ENCODE measurements at regions not wholly inside any gene's neighbourhood (a gene's known extent, or its start where the extent isn't known, plus 50 kb on each side); places are given as distances from the start of the nearest gene placed in this dataset.

DNA sequence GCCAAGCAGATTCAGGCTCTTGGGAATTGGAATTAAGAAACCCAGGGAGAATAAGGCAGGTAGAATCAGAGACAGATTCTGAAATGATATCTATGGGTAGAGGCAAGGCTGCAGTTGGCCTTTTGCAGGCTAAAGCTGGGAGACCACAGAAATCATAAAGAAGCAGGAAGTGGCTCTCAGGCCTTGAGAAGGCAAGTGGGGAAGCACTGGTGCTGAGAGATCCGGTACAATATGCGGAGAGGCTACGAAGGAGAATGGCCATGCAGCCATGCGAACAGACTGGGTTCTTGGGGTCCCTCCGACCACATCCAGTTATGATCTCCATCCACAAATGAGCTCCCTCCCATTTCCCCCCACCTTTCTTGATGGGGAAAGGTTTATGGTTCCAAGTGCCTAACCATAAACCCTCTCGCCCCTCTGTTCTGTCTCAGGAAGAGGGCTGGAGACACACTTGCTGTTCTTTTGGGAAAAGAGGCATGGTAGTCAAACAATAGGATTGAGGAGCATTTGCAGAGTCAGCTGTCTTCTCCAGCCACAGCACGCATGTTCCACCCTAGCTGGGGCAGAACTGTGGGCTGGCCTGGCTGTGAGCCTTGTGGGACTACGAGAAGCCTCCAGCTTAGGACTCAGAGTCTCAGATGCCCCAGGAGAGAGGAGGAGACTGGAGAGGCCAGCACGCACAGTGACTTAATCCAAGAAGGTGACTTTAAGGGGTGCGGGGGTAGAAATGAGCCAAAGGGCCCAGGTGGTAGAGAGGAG, 99.6 kb downstream of the RPLP1 start:
- Mint-ChIP-seq H3K9me3 (peaks cover 28% of the 10 kb centered on the region), H3K36me3 (ENCODE audit: low read depth) (no peaks in the 10 kb centered on the region), H3K27ac (no peak overlapping the region), H3K4me1 (peaks cover 32% of the 10 kb centered on the region), H3K27me3 (ENCODE audit: insufficient read depth) (peaks cover 84% of the 10 kb centered on the region), H3K4me3 (no peak overlapping the region)
- 91 to 95% methylated on average over 7 to 10 of the region's 10 CpGs for WGBS, 2 experiments (ENCODE audit: insufficient coverage in 1 of 2, insufficient read length in 1 of 2)
- TF ChIP-seq, protein P1, sequence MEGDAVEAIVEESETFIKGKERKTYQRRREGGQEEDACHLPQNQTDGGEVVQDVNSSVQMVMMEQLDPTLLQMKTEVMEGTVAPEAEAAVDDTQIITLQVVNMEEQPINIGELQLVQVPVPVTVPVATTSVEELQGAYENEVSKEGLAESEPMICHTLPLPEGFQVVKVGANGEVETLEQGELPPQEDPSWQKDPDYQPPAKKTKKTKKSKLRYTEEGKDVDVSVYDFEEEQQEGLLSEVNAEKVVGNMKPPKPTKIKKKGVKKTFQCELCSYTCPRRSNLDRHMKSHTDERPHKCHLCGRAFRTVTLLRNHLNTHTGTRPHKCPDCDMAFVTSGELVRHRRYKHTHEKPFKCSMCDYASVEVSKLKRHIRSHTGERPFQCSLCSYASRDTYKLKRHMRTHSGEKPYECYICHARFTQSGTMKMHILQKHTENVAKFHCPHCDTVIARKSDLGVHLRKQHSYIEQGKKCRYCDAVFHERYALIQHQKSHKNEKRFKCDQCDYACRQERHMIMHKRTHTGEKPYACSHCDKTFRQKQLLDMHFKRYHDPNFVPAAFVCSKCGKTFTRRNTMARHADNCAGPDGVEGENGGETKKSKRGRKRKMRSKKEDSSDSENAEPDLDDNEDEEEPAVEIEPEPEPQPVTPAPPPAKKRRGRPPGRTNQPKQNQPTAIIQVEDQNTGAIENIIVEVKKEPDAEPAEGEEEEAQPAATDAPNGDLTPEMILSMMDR (conservative IDR thresholded peaks at IDR 0.05), result no peak
- Histone ChIP-seq H3K4me1 (ENCODE audit: control insufficient read depth, insufficient read depth, low read length) (peaks cover 16% of the 10 kb centered on the region), H3K9me3 (ENCODE audit: control insufficient read depth, low read length) (peaks cover 31% of the 10 kb centered on the region), H3K36me3 (ENCODE audit: control insufficient read depth, insufficient read depth, low read length) (no peaks in the 10 kb centered on the region), H3K27me3 (ENCODE audit: control insufficient read depth, insufficient read depth, low read length, poor library complexity, severe bottlenecking) (peaks cover 81% of the 10 kb centered on the region), H3K9ac (ENCODE audit: extremely low read depth, low read length, poor library complexity, severe bottlenecking) (no peak overlapping the region), H3K27ac (ENCODE audit: low read depth, low read length) (no peak overlapping the region), H3K4me3 (ENCODE audit: low read length) (peak overlapping the region; percentile 12)
- no peak for DNase-seq

DNA sequence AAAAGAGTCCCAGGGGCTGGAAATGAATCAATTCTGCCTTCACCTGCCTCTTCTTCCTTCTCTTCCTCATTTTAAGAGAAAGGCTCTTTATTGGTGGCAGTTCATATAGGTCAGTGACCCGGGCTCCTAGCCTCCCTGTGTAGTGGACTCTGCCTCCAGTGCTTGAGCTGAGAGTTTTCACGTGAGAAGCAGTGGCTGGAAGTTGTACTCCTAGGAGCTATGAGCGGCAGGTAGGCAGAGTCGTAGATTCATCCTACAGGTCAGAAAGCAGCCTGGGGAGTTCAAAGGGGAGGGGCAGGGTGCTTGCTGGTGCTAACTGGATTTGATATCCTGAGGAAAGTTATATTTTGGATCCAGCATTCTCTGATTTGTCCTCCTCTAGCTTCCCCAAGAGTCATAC, 101.1 kb downstream of the RPLP1 start:
- Histone ChIP-seq H3K27me3 (ENCODE audit: control insufficient read depth, insufficient read depth, low read length, poor library complexity, severe bottlenecking) (peaks cover 81% of the 10 kb centered on the region), H3K4me1 (ENCODE audit: control insufficient read depth, insufficient read depth, low read length) (peaks cover 19% of the 10 kb centered on the region), H3K9ac (ENCODE audit: extremely low read depth, low read length, poor library complexity, severe bottlenecking) (no peak overlapping the region), H3K27ac (ENCODE audit: low read depth, low read length) (no peak overlapping the region), H3K36me3 (ENCODE audit: control insufficient read depth, insufficient read depth, low read length) (no peaks in the 10 kb centered on the region), H3K9me3 (ENCODE audit: control insufficient read depth, low read length) (peaks cover 31% of the 10 kb centered on the region), H3K4me3 (ENCODE audit: low read length) (no peak overlapping the region)
- no peaks in the 10 kb centered on the region for H3K36me3 Mint-ChIP-seq (ENCODE audit: low read depth)
- H3K27ac Mint-ChIP-seq, result no peak overlapping the region
- peaks cover 46% of the 10 kb centered on the region for H3K4me1 Mint-ChIP-seq
- 80 to 89% methylated on average over 1 to 4 of the region's 4 CpGs for WGBS, 2 experiments (ENCODE audit: insufficient coverage in 1 of 2, insufficient read length in 1 of 2)
- H3K9me3 Mint-ChIP-seq, result peaks cover 28% of the 10 kb centered on the region
- TF ChIP-seq, protein P1 (conservative IDR thresholded peaks at IDR 0.05), result no peak
- peaks cover 84% of the 10 kb centered on the region for H3K27me3 Mint-ChIP-seq (ENCODE audit: insufficient read depth)
- no peak overlapping the region for H3K4me3 Mint-ChIP-seq
- DNase-seq, result no peak

DNA sequence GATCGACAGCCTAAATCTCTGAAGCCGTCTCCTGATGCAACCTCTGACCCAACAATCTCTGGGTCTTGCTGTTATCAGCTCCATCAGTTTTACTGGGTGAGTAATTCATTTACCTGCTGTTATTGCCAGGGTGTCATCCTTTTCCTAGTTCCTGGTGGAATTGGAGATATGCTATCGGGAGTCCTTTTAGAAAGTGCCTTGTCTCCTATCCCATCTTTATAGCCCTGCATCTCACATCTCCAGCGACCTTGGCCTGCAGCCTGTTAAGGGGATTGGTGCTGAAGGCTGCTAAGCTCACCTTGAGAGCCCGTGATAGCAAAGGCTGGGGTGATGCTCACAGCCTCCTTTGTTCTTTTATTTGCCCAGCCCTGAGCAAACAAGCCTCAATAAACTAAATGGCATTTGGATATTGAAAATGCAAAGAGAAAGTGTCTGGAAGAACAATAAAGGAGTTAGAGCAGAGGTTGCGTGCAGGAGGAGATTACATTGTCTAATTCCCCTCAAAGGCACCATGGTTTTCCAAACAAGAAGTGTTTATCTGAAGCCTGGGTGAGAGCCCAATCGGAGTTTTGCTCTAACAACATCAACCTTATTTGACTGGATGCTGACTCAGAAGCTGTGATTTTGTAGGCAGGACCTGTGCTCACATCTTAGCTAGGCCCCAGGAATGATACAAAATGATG, 101.8 kb downstream of the RPLP1 start:
- H3K27me3 Mint-ChIP-seq (ENCODE audit: insufficient read depth), result peaks cover 84% of the 10 kb centered on the region
- no peak overlapping the region for H3K4me3 ChIP-seq (ENCODE audit: low read length)

More for the DNA sequence above, 101.8 kb downstream of the RPLP1 start:
- TF ChIP-seq, protein P1 (conservative IDR thresholded peaks at IDR 0.05), result no peak
- no peak overlapping the region for H3K27ac ChIP-seq (ENCODE audit: low read depth, low read length)
- peaks cover 28% of the 10 kb centered on the region for H3K9me3 Mint-ChIP-seq
- peaks cover 31% of the 10 kb centered on the region for H3K9me3 ChIP-seq (ENCODE audit: control insufficient read depth, low read length)
- peaks cover 46% of the 10 kb centered on the region for H3K4me1 Mint-ChIP-seq
- no peaks in the 10 kb centered on the region for H3K36me3 Mint-ChIP-seq (ENCODE audit: low read depth)
- 33 to 68% methylated on average over 3 to 7 of the region's 7 CpGs for WGBS, 2 experiments (ENCODE audit: insufficient coverage in 1 of 2, insufficient read length in 1 of 2)
- H3K27ac Mint-ChIP-seq, result peak overlapping the region; percentile 22
- H3K9ac ChIP-seq (ENCODE audit: extremely low read depth, low read length, poor library complexity, severe bottlenecking), result no peak overlapping the region
- peaks cover 19% of the 10 kb centered on the region for H3K4me1 ChIP-seq (ENCODE audit: control insufficient read depth, insufficient read depth, low read length)
- peak; percentile 85 for DNase-seq
- no peaks in the 10 kb centered on the region for H3K36me3 ChIP-seq (ENCODE audit: control insufficient read depth, insufficient read depth, low read length)
- H3K27me3 ChIP-seq (ENCODE audit: control insufficient read depth, insufficient read depth, low read length, poor library complexity, severe bottlenecking), result peaks cover 81% of the 10 kb centered on the region
- H3K4me3 Mint-ChIP-seq, result no peak overlapping the region

Measured in endodermal cell (in vitro differentiated cells).